PC-3 (cell line): ENCODE measurements at regions not wholly inside any gene's neighbourhood (a gene's known extent, or its start where the extent isn't known, plus 50 kb on each side); places are given as distances from the start of the nearest gene placed in this dataset.
A peak's percentile ranks its signal among the peaks of the same experiment; 100 is the strongest.

Experiments used
- ATAC-seq: fragments of 200-7000 bp; cut with Tn5 transposase; 2 replicates; pipeline ENCODE4 v1.9.1; 2020; ENCODE audit warnings: mild to moderate bottlenecking, moderate library complexity
- BruUV-seq: library from RNA; stranded (reverse); fragments of 400-500 nt; replicated peaks from 2 replicates; lab custom pipeline; 2021; lab: Mats Ljungman, UMichigan
- CTCF ChIA-PET: fragments of 300-600 bp; sonication (Branson Sonifier 250); formaldehyde crosslinking; loops from one replicate; lab custom pipeline; 2022; ENCODE audit warnings: antibody characterized with exemption; lab: Charles Lee
- POLR2A ChIA-PET: fragments of 300-600 bp; sonication (Branson Sonifier 250); formaldehyde crosslinking; loops from one replicate; lab custom pipeline; 2022; ENCODE audit warnings: antibody characterized with exemption; ENCODE audit not compliant: unreplicated experiment; lab: Charles Lee
- DNase-seq: peaks from one replicate; pipeline ENCODE4 v3.0.0-alpha.2; 2015
- H2AFZ ChIP-seq: fragments of 300-600 bp; sonication (generic); 2 replicates; pipeline ENCODE4 v1.6.0; 2016; ENCODE audit warnings: antibody characterized with exemption, low read length
- H3F3A ChIP-seq: fragments of 300-600 bp; sonication (generic); one replicate; pipeline ENCODE4 v1.6.0; 2017; ENCODE audit warnings: antibody characterized with exemption, low read length, control low read depth, mild to moderate bottlenecking; ENCODE audit not compliant: unreplicated experiment
- H3K27ac ChIP-seq: fragments of 300-600 bp; sonication (generic); 2 replicates; pipeline ENCODE4 v1.5.1; 2016; ENCODE audit warnings: mild to moderate bottlenecking, low read length
- H3K27me3 ChIP-seq: fragments of 300-600 bp; sonication (generic); 2 replicates; pipeline ENCODE4 v1.6.1; 2016; ENCODE audit warnings: low read length, mixed read lengths
- H3K36me3 ChIP-seq: fragments of 300-600 bp; sonication (generic); 2 replicates; pipeline ENCODE4 v1.6.1; 2016; ENCODE audit warnings: low read depth, mixed run types, low read length, mixed read lengths
- H3K4me1 ChIP-seq: fragments of 300-600 bp; sonication (generic); 2 replicates; pipeline ENCODE4 v1.5.1; 2016; ENCODE audit warnings: low read length; ENCODE audit not compliant: insufficient read depth
- H3K4me2 ChIP-seq: fragments of 300-600 bp; sonication (generic); 2 replicates; pipeline ENCODE4 v1.6.0; 2016; ENCODE audit warnings: low read length
- H3K4me3 ChIP-seq: fragments of 300-600 bp; sonication (generic); 2 replicates; pipeline ENCODE4 v1.5.1; 2016; ENCODE audit warnings: mild to moderate bottlenecking, low read length, mixed read lengths
- H3K79me2 ChIP-seq: fragments of 300-600 bp; sonication (generic); 2 replicates; pipeline ENCODE4 v1.6.1; 2017; ENCODE audit warnings: low read length, mixed read lengths
- H3K9ac ChIP-seq: fragments of 300-600 bp; sonication (generic); 2 replicates; pipeline ENCODE4 v1.6.0; 2016; ENCODE audit warnings: mild to moderate bottlenecking, low read length
- H3K9me2 ChIP-seq: fragments of 300-600 bp; sonication (generic); replicated peaks from 2 replicates; pipeline ENCODE4 v1.6.1; 2016; ENCODE audit warnings: mixed run types, low read length, mixed read lengths
- H3K9me3 ChIP-seq: fragments of 300-600 bp; sonication (generic); 2 replicates; pipeline ENCODE4 v1.6.1; 2016; ENCODE audit warnings: low read length, mixed read lengths
- H4K20me1 ChIP-seq: fragments of 300-600 bp; sonication (generic); 2 replicates; pipeline ENCODE4 v1.6.1; 2016; ENCODE audit warnings: low read length, mixed read lengths
- CTCF ChIP-seq: fragments of 300-600 bp; sonication (generic); conservative IDR thresholded peaks from 2 replicates; pipeline ENCODE4 v1.5.1; 2017; ENCODE audit warnings: antibody characterized with exemption, low read depth, mild to moderate bottlenecking, low read length
- EZH2 ChIP-seq: fragments of 300-600 bp; sonication (generic); IDR thresholded peaks from one replicate; pipeline ENCODE4 v1.6.1; 2017; ENCODE audit warnings: antibody characterized with exemption, mild to moderate bottlenecking, low read length; ENCODE audit not compliant: unreplicated experiment
- EZH2phosphoT487 ChIP-seq: fragments of 300-600 bp; sonication (generic); IDR thresholded peaks from 2 replicates; pipeline ENCODE4 v1.6.1; 2018; ENCODE audit warnings: mild to moderate bottlenecking, antibody characterized with exemption, low read length, borderline replicate concordance
- intact Hi-C: fragments of 100-400 bp; cut with micrococcal nuclease; formaldehyde crosslinking; loops from 2 replicates; pipeline ENCODE4 v1.9.0; 2023

- no peaks in the 10 kb centered on the region for H3K9me3 ChIP-seq
- H4K20me1 ChIP-seq: no peaks in the 10 kb centered on the region
- H3K9me2 ChIP-seq: no peaks in the 10 kb centered on the region
- intact Hi-C loops: no loop called here
- H3K27ac ChIP-seq: no peak overlapping the region
- no peak overlapping the region for H3K4me3 ChIP-seq
- no peak overlapping the region for H3K4me2 ChIP-seq
- H3K36me3 ChIP-seq: no peaks in the 10 kb centered on the region
- DNase-seq (peak; percentile 51), ATAC-seq (peak; percentile 24; the same call in 1 of the 2 replicates)
- no peaks in the 10 kb centered on the region for H3K79me2 ChIP-seq
- no peaks in the 10 kb centered on the region for H3K4me1 ChIP-seq
- H3K9ac ChIP-seq: no peak overlapping the region
- H3K27me3 ChIP-seq: no peaks in the 10 kb centered on the region
- POLR2A ChIA-PET: no interaction called here
- no TSS peak for BruUV-seq
- TF ChIP-seq CTCF: no peak
- TF ChIP-seq EZH2: no peak
- no peak for TF ChIP-seq EZH2phosphoT487
- H2AFZ ChIP-seq: no peak overlapping the region
- no peaks in the 10 kb centered on the region for H3F3A ChIP-seq
- CTCF ChIA-PET: no interaction called here
Measured at GRCh38 chr4:43837171-43837570, 611.4 kb downstream of the KCTD8 start.

GRCh38 chr4:43837604-43838003 is 611.0 kb downstream of the KCTD8 start:
- DNase-seq (no peak), ATAC-seq (no peak)
- no peaks in the 10 kb centered on the region for H3F3A ChIP-seq
- no peak overlapping the region for H3K4me2 ChIP-seq
- BruUV-seq: no TSS peak
- no peaks in the 10 kb centered on the region for H4K20me1 ChIP-seq
- H3K27ac ChIP-seq: no peak overlapping the region
- H3K4me1 ChIP-seq: no peaks in the 10 kb centered on the region
- no peaks in the 10 kb centered on the region for H3K9me3 ChIP-seq
- TF ChIP-seq EZH2 (no peak), CTCF (no peak), EZH2phosphoT487 (no peak)
- no peak overlapping the region for H3K4me3 ChIP-seq
- no peaks in the 10 kb centered on the region for H3K79me2 ChIP-seq
- no peak overlapping the region for H2AFZ ChIP-seq
- intact Hi-C loops: no loop called here
- CTCF ChIA-PET: no interaction called here
- no peaks in the 10 kb centered on the region for H3K36me3 ChIP-seq
- H3K9ac ChIP-seq: no peak overlapping the region
- H3K9me2 ChIP-seq: no peaks in the 10 kb centered on the region
- POLR2A ChIA-PET: no interaction called here
- H3K27me3 ChIP-seq: no peaks in the 10 kb centered on the region

GRCh38 chr4:43842594-43842993 is 606.0 kb downstream of the KCTD8 start:
- H3K4me1 ChIP-seq: peaks cover 21% of the 10 kb centered on the region
- peak overlapping the region; percentile 5; the same call in 1 of the 2 replicates for H3K4me2 ChIP-seq
- H3K9me3 ChIP-seq: no peaks in the 10 kb centered on the region
- H3K79me2 ChIP-seq: no peaks in the 10 kb centered on the region
- ChIA-PET POLR2A (no interaction called here), CTCF (no interaction called here)
- H3K9me2 ChIP-seq: no peaks in the 10 kb centered on the region
- TF ChIP-seq CTCF (no peak), EZH2 (no peak), EZH2phosphoT487 (no peak)
- no peaks in the 10 kb centered on the region for H3K36me3 ChIP-seq
- no peaks in the 10 kb centered on the region for H3K27me3 ChIP-seq
- ATAC-seq: peak; percentile 94
- BruUV-seq: no TSS peak
- H4K20me1 ChIP-seq: no peaks in the 10 kb centered on the region
- H3K9ac ChIP-seq: no peak overlapping the region
- H3K27ac ChIP-seq: peak overlapping the region; percentile 16
- no peaks in the 10 kb centered on the region for H3F3A ChIP-seq
- peak; percentile 58 for DNase-seq
- H2AFZ ChIP-seq: no peak overlapping the region
- no peak overlapping the region for H3K4me3 ChIP-seq
- intact Hi-C loops: loop anchor here (2.0 to 10.0 kb wide), 3 partner anchors 60 to 710 kb away; no protein-coding TSS in a partner anchor
